ENCODE measurements at regions not wholly inside any gene's neighbourhood (a gene's known extent, or its start where the extent isn't known, plus 50 kb on each side); places are given as distances from the start of the nearest gene placed in this dataset.

- no peak; the same call in 2 of the 3 replicates for ATAC-seq
- no peak overlapping the region for H3K4me3 ChIP-seq
- BruUV-seq (replicated peaks), result no TSS peak
- H3K4me2 ChIP-seq (ENCODE audit: control insufficient read depth, insufficient read depth), result no peak overlapping the region
- CTCF ChIA-PET, result interaction anchor here (0.6 kb wide), 1 partner anchor 210 kb away, joined by 4 read pairs; no protein-coding TSS in a partner anchor
- no peaks in the 10 kb centered on the region for H3K79me2 ChIP-seq (ENCODE audit: control insufficient read depth, insufficient read depth, low read length)
- RAD21 ChIA-PET (ENCODE audit: unreplicated experiment), result no interaction called here
- H3K9me3 ChIP-seq (replicated peaks; ENCODE audit: control insufficient read depth, insufficient read depth, low read length), result no peaks in the 10 kb centered on the region; the same call in 2 of the 3 replicates
- H3K36me3 ChIP-seq (ENCODE audit: control insufficient read depth in 2 of 2, insufficient read depth in 2 of 2, low read length in 1 of 2), result no peaks in the 10 kb centered on the region
- no peak overlapping the region for H2AFZ ChIP-seq (ENCODE audit: control insufficient read depth, low read depth, low read length)
- no peak for FAIRE-seq
- POLR2A ChIA-PET, result no interaction called here
- H3K9ac ChIP-seq (ENCODE audit: control insufficient read depth, insufficient read depth, low read length), result no peak overlapping the region
- H3K4me1 ChIP-seq (ENCODE audit: control insufficient read depth, insufficient read depth, low read length), result no peaks in the 10 kb centered on the region
- in situ Hi-C loops (cut with MboI) (no loop called here), intact Hi-C loops (cut with micrococcal nuclease; ENCODE audit: unreplicated experiment) (no loop called here)
- WGBS (ENCODE audit: insufficient coverage, insufficient replicate concordance, low lambda C conversion rate, missing lambda C conversion rate), result 36% methylated on average over 10 of the region's 10 CpGs
- H4K20me1 ChIP-seq (ENCODE audit: control insufficient read depth, insufficient read depth), result no peaks in the 10 kb centered on the region
- SMC1A ChIA-PET (ENCODE audit: uncharacterized antibody, unreplicated experiment), result interaction anchor here (1.3 kb wide), 1 partner anchor 12 kb away, joined by 3 read pairs; no protein-coding TSS in a partner anchor
- no peak for TF ChIP-seq ETV6 (conservative IDR thresholded peaks at IDR 0.05 in 1 of 2, IDR thresholded peaks at IDR 0.05 in 1 of 2; ENCODE audit: borderline replicate concordance in 1 of 2, low read depth in 1 of 2)
- peak; percentile 68; the same call in 1 of the 2 replicates for TF ChIP-seq SPI1 (IDR thresholded peaks at IDR 0.05; ENCODE audit: borderline replicate concordance, insufficient read depth, low read depth, low read length)
- TF ChIP-seq TAF1 (IDR thresholded peaks at IDR 0.05; ENCODE audit: borderline replicate concordance, low read depth, low read length), result no peak
- no peak for TF ChIP-seq SMARCA5 (IDR thresholded peaks at IDR 0.05)
- no peaks in the 10 kb centered on the region; a peak in 1 of 4 replicates for H3K27me3 ChIP-seq (replicated peaks in 1 of 2; ENCODE audit: control insufficient read depth in 2 of 2, insufficient read depth in 2 of 2, low read length in 1 of 2)
- DNase-seq (ENCODE audit: low read depth, low spot score), result no peak
- no peak overlapping the region for H3K27ac ChIP-seq (ENCODE audit: control insufficient read depth, insufficient read depth)
Measured at GRCh38 chr5:67353500-67354450, 157.2 kb upstream of the CD180 start.

- intact Hi-C loops (cut with micrococcal nuclease; ENCODE audit: unreplicated experiment) (no loop called here), in situ Hi-C loops (cut with MboI) (no loop called here)
- RAD21 ChIA-PET (ENCODE audit: unreplicated experiment), result no interaction called here
- ATAC-seq, result no peak
- POLR2A ChIA-PET, result no interaction called here
- SMC1A ChIA-PET (ENCODE audit: uncharacterized antibody, unreplicated experiment), result interaction anchor here (0.7 to 1.2 kb wide), 2 partner anchors 900 to 921 kb away, joined by 3 to 4 read pairs; no protein-coding TSS in a partner anchor
- CTCF ChIA-PET, result no interaction called here
- no peaks in the 10 kb centered on the region; the same call in 2 of the 3 replicates for H3K9me3 ChIP-seq (replicated peaks; ENCODE audit: control insufficient read depth, insufficient read depth, low read length)
- TF ChIP-seq RUNX3 (IDR thresholded peaks at IDR 0.05; ENCODE audit: low read length) (peak; percentile 13; the same call in 1 of the 2 replicates), NFYB (IDR thresholded peaks at IDR 0.05; ENCODE audit: insufficient read depth, low read depth, low read length) (no peak), ZBTB40 (IDR thresholded peaks at IDR 0.05; ENCODE audit: borderline replicate concordance) (no peak), CBX5 (IDR thresholded peaks at IDR 0.05; ENCODE audit: low read depth) (no peak)
- no peak overlapping the region for H2AFZ ChIP-seq (ENCODE audit: control insufficient read depth, low read depth, low read length)
- H4K20me1 ChIP-seq (ENCODE audit: control insufficient read depth, insufficient read depth), result no peaks in the 10 kb centered on the region
- no TSS peak for BruUV-seq (replicated peaks)
- H3K36me3 ChIP-seq (ENCODE audit: control insufficient read depth in 2 of 2, insufficient read depth in 2 of 2, low read length in 1 of 2), result no peaks in the 10 kb centered on the region
- 40% methylated on average over 12 of the region's 12 CpGs for WGBS (ENCODE audit: insufficient coverage, insufficient replicate concordance, low lambda C conversion rate, missing lambda C conversion rate)
- DNase-seq (ENCODE audit: low read depth, low spot score), result no peak
- no peaks in the 10 kb centered on the region for H3K79me2 ChIP-seq (ENCODE audit: control insufficient read depth, insufficient read depth, low read length)
- H3K4me1 ChIP-seq (ENCODE audit: control insufficient read depth, insufficient read depth, low read length), result no peaks in the 10 kb centered on the region
- no peak overlapping the region for H3K27ac ChIP-seq (ENCODE audit: control insufficient read depth, insufficient read depth)
- H3K27me3 ChIP-seq (replicated peaks in 1 of 2; ENCODE audit: control insufficient read depth in 2 of 2, insufficient read depth in 2 of 2, low read length in 1 of 2), result no peaks in the 10 kb centered on the region
- H3K9ac ChIP-seq (ENCODE audit: control insufficient read depth, insufficient read depth, low read length), result no peak overlapping the region
- no peak for FAIRE-seq
- no peak overlapping the region for H3K4me3 ChIP-seq
- H3K4me2 ChIP-seq (ENCODE audit: control insufficient read depth, insufficient read depth), result no peak overlapping the region
Measured at GRCh38 chr5:67350618-67351201, 154.1 kb upstream of the CD180 start.
